Adipocyte (in vitro differentiated cells): ENCODE measurements at regions not wholly inside any gene's neighbourhood (a gene's known extent, or its start where the extent isn't known, plus 50 kb on each side); places are given as distances from the start of the nearest gene placed in this dataset.
A peak's percentile ranks its signal among the peaks of the same experiment; 100 is the strongest.
"Not testable (repeated sequence)": the region's sequence is repeated elsewhere in the genome, so short reads cannot be mapped to it uniquely, and the experiment has no call there.

Source experiments
- DNase-seq: peaks from one replicate; pipeline ENCODE4 v3.0.0-alpha.2; 2015; ENCODE audit warnings: low read depth
- H3K27me3 ChIP-seq: replicated peaks from 2 replicates; pipeline ENCODE4 v1.7.0; 2013; ENCODE audit warnings: mild to moderate bottlenecking, low read length, moderate library complexity; ENCODE audit not compliant: control insufficient read depth, insufficient read depth
- H3K36me3 ChIP-seq: 2 replicates; pipeline ENCODE4 v1.7.0; 2013; ENCODE audit warnings: low read length, mild to moderate bottlenecking, moderate library complexity; ENCODE audit not compliant: control insufficient read depth, insufficient read depth, severe bottlenecking
- H3K4me1 ChIP-seq: 2 replicates; pipeline ENCODE4 v1.7.0; 2013; ENCODE audit warnings: mild to moderate bottlenecking, low read length, moderate library complexity; ENCODE audit not compliant: control insufficient read depth, insufficient read depth
- H3K4me3 ChIP-seq: 2 replicates; pipeline ENCODE4 v1.7.0; 2013; ENCODE audit warnings: mild to moderate bottlenecking, low read length, moderate library complexity
- H3K9ac ChIP-seq: 2 replicates; pipeline ENCODE4 v1.7.0; 2013; ENCODE audit warnings: mild to moderate bottlenecking, low read length, moderate library complexity
- H3K9me3 ChIP-seq: 2 replicates; pipeline ENCODE4 v1.7.0; 2013; ENCODE audit warnings: mild to moderate bottlenecking, low read length, moderate library complexity; ENCODE audit not compliant: control insufficient read depth

DNA sequence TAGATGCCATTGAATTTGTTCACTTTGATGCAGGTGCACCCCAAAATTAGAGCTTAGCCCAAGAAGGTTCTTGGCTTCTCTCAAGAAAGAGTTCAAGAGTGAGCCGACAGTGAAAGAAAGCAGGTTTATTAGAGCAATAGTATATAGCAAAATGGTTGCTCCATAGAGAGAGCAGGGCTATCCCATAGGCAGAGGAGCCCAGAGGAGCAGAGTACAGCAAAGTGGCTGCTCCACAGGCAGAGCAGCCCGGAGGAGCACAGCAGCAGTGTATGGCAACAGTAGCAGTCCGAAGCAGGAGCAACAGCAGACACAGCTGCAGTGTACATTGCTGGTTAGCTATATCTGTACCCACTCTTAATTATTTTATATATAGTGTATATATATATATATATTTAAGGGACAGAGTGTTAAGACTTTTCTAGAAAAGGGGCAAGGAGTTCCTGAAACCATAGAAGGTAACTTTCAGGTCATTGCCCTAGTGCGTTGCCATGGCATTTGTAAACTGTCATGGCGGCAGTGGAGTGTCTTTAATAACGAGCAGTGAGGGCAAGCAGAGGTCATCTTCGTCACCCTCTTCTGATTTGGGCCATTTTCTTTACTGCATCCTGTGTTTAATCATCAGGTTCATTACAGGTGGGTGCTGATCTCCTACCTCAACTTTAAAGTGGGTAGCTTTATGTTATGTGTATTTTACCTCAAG lies 222.7 kb downstream of the CYB561 start:
- Histone ChIP-seq H3K9me3 (no peaks in the 10 kb centered on the region), H3K27me3 (no peaks in the 10 kb centered on the region), H3K4me3 (no peak overlapping the region), H3K9ac (no peak overlapping the region), H3K36me3 (no peaks in the 10 kb centered on the region), H3K4me1 (no peaks in the 10 kb centered on the region)
- no peak for DNase-seq

DNA sequence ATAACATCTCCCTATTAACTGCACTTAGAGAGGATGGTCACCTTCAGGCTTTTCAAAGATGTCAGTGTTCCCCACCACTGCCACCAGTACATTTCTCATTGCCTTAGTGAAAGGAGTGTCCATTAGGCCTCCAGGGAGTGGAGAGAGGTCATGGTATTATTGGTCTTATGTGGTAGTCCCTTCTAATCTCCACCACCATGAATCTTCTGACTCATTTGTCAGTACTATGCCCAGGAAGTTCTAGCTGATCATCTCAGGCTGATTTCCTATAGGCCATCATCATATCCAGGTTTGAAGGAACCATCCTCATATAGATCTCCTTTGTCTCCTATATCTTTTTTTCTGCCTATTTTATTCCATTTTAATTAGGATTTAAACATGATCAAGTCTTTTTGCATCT lies 221.5 kb downstream of the CYB561 start:
- Histone ChIP-seq H3K4me3 (no peak overlapping the region), H3K9ac (no peak overlapping the region), H3K9me3 (no peaks in the 10 kb centered on the region), H3K36me3 (no peaks in the 10 kb centered on the region), H3K4me1 (no peaks in the 10 kb centered on the region), H3K27me3 (no peaks in the 10 kb centered on the region)
- no peak for DNase-seq

DNA sequence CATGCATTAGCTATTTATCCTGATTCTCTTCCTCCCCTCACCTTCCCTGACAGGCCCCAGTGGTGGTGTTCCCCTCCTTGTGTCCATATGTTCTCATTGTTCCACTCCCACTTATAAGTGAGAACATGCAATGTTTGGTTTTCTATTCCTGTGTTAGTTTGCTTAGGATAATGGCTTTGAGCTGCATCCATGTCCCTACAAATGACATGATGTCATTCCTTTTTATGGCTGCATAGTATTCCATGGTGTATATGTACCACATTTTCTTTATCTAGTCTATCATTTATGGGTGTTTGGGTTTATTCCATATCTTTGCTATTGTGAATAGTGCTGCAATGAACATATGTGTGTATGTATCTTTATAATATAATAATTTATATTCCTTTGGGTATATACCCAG lies 219.4 kb downstream of the CYB561 start:
- not testable (repeated sequence) for H3K9ac ChIP-seq, H3K9me3 ChIP-seq, DNase-seq, H3K4me3 ChIP-seq, H3K27me3 ChIP-seq, H3K4me1 ChIP-seq, H3K36me3 ChIP-seq

DNA sequence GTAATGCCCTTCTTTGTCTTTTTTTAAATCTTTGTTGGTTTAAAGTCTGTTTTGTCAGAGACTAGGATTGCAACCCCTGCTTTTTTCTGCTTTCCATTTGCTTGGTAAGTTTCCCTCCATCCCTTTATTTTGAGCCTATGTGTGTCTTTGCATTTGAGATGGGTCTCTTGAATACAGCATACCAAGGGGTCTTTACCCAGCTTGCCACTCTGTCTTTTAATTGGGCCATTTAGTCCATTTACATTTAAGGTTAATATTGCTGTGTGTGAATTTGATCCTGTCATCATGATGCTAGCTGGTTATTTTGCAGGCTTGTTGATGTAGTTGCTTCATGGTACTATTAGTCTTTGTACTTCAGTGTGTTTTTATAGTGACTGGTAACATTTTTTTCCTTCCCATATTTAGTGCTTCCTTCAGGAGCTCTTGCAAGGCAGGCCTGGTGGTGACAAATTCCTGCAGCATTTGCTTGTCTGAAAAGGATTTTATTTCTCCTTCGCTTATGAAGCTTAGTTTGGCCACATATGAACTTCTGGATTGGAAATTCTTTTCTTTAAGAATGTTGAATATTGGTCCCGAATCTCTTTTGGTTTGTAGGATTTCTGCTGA lies 215.0 kb downstream of the CYB561 start:
- DNase-seq: not testable (repeated sequence)

DNA sequence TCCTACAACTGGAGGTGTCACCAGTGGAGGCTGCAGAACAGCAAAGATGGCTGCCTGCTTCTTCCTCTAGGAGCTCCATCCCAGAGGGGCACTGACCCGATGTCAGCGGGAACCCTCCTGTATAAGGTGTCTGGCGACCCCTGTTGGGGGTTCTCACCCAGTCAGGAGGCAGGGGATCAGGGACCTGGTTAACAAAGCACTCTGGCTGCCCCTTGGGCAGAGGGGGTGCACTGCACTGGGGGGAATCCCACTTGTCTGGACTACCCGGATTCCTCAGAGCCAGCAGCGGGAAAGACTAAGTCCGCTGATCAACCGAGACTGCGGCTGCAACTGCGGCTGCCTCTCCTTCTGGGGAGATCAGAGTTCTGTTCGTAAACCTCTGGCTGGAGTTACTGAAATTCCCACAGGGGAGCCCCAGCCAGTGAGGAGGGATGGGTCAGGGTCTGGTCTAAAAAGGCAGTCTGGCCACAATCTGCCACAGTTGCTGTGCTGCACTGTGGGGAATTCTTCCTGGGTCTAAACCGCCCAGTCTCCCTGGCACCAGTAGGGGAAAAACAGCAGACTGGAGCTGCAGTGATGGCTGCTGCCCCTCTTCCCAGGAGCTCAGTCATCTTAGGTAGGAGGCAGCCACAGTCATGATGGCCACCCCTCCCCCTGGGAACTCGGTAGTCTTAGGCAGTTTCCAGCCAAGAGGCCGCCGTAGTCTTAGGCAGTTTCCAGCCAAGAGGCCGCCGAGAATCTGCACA lies 213.4 kb downstream of the CYB561 start:
- DNase-seq: no peak
- Histone ChIP-seq H3K36me3 (peaks cover 4% of the 10 kb centered on the region), H3K27me3 (no peaks in the 10 kb centered on the region), H3K4me1 (no peaks in the 10 kb centered on the region), H3K9me3 (peaks cover 9% of the 10 kb centered on the region), H3K4me3 (no peak overlapping the region), H3K9ac (no peak overlapping the region)

More for the DNA sequence above, 215.0 kb downstream of the CYB561 start:
- H3K36me3 ChIP-seq, H3K4me1 ChIP-seq, H3K9me3 ChIP-seq, H3K9ac ChIP-seq, H3K27me3 ChIP-seq, H3K4me3 ChIP-seq: not testable (repeated sequence)

DNA sequence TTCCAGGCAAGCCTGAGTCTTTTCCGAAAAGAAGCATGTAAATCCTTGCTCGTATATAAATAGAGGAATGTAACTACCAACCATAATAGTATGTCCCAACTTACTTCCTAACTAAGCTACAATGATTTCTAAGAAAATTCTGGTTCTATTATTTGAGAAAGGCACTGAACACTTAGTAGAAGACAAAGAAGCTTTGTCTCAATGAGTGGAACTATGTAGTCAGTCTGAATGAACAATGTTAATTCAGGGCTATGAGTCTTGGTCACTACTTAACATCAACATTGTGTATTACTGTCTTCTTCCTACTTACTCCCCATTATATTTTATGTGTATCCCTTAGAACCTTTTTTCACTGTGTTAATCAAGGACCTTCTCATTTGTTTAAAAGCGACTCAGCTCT lies 206.0 kb downstream of the CYB561 start:
- Histone ChIP-seq H3K27me3 (no peaks in the 10 kb centered on the region), H3K9ac (no peak overlapping the region), H3K36me3 (peaks cover 5% of the 10 kb centered on the region), H3K4me3 (no peak overlapping the region), H3K9me3 (peaks cover 8% of the 10 kb centered on the region), H3K4me1 (no peaks in the 10 kb centered on the region)
- no peak for DNase-seq

DNA sequence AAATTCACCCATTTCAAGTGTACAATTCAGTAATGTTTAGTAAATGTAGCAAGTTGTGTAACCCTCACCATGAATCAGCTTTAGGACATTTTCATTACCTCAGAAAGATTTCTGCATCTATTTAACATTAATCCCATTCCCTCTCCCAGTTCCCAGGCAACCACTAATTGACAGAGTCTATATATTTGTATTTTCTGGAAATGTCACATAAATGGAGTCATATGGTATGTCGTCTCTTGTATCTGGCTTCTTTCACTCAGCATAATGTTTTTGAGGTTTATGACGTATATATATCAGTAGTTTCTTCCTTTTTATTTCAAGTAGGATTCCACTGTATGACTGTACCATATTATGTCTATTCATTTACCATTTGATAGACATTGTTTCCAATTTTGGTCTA lies 199.8 kb downstream of the CYB561 start:
- H3K36me3 ChIP-seq: peaks cover 5% of the 10 kb centered on the region
- peaks cover 22% of the 10 kb centered on the region for H3K4me1 ChIP-seq
- H3K27me3 ChIP-seq: no peaks in the 10 kb centered on the region
- peak; percentile 83 for DNase-seq
- H3K4me3 ChIP-seq: no peak overlapping the region
- peaks cover 8% of the 10 kb centered on the region for H3K9me3 ChIP-seq
- no peak overlapping the region for H3K9ac ChIP-seq

DNA sequence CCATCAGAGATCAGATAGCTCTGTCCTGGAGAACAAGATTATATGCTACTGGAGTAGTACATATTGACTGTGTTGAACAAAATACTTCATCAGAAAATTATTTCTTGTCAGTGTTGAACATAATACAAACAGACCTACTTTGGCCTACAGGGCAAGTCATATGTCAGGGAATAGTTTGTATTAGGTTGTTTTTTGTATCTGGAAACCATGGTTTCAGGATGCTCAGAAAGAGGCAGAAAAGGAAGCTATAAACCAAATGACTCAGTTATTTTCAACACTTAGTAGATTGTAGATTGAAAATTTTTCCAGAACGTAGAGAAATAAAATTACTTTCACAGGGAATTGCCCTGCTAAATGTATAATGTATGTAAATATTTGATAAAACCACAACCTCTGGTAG lies 198.4 kb downstream of the CYB561 start:
- peaks cover 5% of the 10 kb centered on the region for H3K36me3 ChIP-seq
- no peak overlapping the region for H3K4me3 ChIP-seq
- no peaks in the 10 kb centered on the region for H3K27me3 ChIP-seq
- peaks cover 8% of the 10 kb centered on the region for H3K9me3 ChIP-seq
- peaks cover 25% of the 10 kb centered on the region for H3K4me1 ChIP-seq
- DNase-seq: no peak
- no peak overlapping the region for H3K9ac ChIP-seq

DNA sequence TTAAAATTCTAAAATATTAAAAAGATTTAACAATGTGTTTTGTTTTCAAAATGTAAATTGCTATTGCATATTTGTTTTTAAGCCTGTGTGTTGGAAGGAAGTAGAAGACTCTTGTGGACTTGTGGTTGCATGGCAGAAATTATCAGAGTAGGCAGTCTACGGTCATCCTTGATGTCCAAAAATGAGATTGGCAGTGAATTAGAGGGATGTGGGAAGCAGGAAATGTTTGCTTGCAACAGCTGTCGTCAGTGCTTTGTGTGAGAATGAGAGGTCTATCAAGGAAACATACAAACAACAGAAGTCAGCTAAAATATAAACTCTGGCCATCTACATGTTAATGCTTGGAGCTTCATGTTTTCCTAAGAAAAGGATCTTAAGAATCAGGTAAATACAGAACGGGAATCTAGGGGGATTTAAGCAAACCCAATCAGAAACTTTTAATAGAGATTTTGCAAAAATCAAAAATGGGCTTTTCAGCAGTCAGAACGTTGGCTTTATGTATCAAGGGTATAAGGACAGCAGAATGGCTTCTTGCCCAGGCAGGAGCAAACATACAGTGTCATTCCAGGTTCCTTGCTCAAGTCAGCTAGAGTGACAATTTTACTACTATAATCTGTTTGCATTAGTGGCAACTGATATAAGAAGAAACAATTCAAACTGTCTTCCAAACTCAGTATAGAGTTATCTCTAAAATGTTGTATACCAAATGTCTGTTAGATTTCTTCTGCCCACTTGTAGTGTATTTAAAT lies 196.7 kb downstream of the CYB561 start:
- H3K4me1 ChIP-seq: peaks cover 25% of the 10 kb centered on the region
- H3K4me3 ChIP-seq: peak overlapping the region; percentile 53
- no peaks in the 10 kb centered on the region for H3K27me3 ChIP-seq
- no peak overlapping the region for H3K9ac ChIP-seq
- peaks cover 1% of the 10 kb centered on the region for H3K36me3 ChIP-seq
- DNase-seq: no peak
- H3K9me3 ChIP-seq: peaks cover 3% of the 10 kb centered on the region

DNA sequence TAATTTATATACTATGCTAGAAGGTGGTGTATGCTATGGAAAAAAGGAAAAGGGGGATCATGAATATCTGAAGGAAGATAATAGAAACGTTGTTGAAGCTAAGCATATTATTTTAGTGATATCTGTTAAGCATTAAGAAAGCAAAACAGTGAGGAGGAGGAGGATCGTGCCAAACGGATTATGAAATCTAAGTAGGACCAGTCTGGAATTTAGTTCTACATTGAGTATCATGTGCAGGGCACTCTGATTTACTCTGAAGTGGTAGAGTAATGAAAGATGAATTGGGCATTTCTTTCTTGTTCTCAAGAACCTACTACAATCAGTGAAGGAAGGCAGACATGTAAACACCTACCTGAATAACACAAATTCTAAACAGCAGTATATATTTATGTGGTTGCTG lies 195.3 kb downstream of the CYB561 start:
- peak; percentile 78 for DNase-seq
- H3K36me3 ChIP-seq: no peaks in the 10 kb centered on the region
- no peaks in the 10 kb centered on the region for H3K27me3 ChIP-seq
- H3K9me3 ChIP-seq: peaks cover 5% of the 10 kb centered on the region
- H3K4me3 ChIP-seq: peak overlapping the region; percentile 64
- peaks cover 25% of the 10 kb centered on the region for H3K4me1 ChIP-seq
- H3K9ac ChIP-seq: no peak overlapping the region

DNA sequence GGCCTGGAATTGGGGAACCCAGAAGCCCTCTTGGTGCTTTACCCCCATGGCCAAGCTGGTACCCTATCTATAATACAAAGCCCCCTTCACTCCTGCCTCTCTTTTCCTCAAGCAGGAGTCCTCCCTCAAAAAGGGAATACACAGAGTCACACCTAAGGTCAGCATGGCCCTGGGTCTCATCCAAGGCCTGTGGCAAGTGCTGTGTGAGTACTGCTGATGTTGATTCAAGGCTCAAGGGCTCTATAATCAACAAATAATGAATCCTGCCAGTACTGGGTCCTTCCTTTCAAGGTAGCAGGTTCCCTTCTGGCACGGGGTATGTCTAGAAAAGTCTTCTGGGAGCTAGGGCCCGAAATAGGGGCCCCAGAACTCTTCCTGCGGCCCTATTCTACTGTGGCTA lies 187.3 kb downstream of the CYB561 start:
- H3K9me3 ChIP-seq: peaks cover 5% of the 10 kb centered on the region
- no peaks in the 10 kb centered on the region for H3K27me3 ChIP-seq
- DNase-seq: no peak
- H3K36me3 ChIP-seq: no peaks in the 10 kb centered on the region
- H3K9ac ChIP-seq: no peak overlapping the region
- H3K4me3 ChIP-seq: no peak overlapping the region
- H3K4me1 ChIP-seq: no peaks in the 10 kb centered on the region
